GM19467 (cell line): ENCODE measurements at regions not wholly inside any gene's neighbourhood (a gene's known extent, or its start where the extent isn't known, plus 50 kb on each side); places are given as distances from the start of the nearest gene placed in this dataset.

Experiments
- ATAC-seq: cut with Tn5 transposase; IDR thresholded peaks from one replicate; pipeline ENCODE4 v1.9.1; 2021; ENCODE audit warnings: mild to moderate bottlenecking, moderate library complexity; ENCODE audit not compliant: unreplicated experiment

DNA sequence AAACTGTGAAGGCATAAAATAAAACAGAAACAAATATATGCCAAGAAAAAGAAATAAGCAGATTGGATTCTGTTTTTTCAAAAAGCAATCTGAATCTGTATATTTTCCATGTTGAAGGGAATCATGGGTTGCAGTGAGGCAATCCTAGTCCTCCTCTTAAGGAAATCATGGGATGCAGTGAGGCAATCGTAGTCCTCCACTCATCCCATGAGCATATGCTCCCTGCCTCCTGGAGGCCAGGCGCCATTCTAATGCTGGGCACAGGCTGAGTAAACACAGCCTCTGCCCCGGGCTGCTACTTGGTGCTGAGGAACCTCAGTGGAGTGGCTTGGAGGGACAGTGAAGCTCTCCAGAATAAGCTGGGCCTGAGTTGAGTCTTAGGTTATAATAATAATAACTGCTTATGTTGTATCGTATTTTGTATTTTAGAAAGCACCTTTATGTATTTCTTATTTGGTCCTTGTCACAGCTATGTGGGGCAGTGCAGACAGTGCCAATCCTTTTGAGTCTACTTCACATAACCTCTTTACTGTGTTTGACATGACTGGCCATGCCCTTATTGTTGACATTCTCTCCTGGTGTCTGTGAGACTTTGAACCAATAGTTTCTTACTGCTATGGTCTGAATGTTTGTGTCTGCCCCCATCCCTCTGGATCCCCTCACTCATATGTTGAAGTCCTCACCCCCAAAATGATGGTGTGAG, 56.6 kb upstream of the CITED2 start:
- no peak for ATAC-seq

DNA sequence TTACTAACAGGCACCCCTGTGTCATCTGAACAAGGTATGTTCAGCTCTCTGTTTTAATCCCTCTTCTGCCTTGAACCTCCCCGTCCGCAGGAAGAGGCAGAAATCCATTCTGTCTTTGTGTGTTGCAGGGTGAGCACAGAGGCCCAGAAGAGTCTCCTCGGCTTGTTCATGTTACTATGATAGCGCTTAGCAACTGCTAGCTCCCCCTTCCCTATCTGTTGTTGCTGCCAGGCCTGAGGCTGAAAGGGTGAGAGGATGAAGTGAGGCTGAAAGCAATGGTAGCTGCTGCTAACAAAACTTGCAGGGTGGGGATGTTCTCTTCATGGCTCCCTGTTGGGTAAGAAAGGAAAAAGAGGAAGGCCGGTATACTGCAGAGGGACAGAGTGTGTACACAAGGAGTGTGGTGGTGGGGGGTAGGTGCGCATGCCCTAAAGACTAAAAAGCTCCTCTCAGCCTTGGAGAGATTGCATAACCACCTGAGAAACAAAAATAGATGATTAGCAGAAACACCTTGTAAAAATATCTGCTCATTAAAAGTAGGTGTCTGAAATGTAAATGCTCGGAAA, 55.2 kb upstream of the CITED2 start:
- no peak for ATAC-seq

DNA sequence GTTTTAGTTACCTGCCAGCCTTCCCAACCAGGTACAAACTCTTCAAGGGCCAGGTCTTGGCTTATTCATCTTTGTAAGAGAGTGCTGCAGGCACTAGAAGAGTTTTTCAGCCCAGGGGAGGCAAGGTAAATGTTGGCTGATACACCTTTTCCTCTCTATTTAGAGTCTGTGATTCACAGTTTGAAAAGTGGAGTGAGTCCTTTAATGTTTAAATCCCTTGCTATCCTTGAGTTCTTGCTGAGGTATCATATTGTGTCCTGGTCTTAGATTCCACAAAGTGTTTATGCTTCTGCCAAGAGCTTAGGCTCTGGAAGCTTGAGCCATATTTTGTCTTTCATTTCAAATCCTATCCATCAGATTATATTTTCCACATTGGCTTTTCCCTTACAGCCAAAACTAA, 52.8 kb upstream of the CITED2 start:
- ATAC-seq = no peak

DNA sequence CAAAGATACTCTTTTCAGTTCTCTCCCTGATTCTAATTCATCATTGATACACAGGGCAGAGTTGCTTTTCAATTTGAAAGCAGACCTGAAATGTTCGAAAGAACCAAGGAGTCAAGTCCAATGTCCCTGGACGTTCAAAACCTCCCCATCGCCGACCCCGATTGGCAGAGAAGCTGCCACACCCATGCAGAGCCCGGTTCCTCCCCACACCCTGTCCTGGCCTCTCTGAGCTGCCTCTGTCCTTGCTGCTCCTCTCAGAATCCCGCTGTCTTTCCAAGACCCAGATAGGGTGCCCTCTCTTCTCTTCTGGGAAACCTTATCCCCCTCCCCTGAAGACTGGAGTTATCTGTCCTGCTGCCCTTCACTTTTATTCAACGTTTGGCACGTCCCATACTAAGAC, 52.3 kb upstream of the CITED2 start:
- no peak for ATAC-seq

DNA sequence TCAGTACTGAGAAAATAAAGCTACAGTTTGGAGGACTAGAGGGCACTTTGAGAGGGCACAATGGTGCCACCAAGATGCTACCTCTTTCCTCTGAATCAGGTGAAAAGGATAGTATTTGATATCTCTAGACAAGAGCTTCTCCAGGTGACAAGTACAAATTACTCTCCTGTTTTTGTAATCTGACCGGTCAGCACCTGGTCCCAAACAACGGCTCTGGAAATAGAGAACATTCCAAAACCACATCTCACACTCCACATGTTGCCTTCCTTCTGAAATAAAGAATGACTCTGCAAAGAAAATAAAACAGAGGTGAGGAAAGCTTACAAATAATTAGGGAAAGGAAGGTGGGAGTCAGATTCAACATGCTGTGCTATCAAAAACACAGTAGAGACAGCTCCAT, 51.3 kb upstream of the CITED2 start:
- ATAC-seq = no peak

DNA sequence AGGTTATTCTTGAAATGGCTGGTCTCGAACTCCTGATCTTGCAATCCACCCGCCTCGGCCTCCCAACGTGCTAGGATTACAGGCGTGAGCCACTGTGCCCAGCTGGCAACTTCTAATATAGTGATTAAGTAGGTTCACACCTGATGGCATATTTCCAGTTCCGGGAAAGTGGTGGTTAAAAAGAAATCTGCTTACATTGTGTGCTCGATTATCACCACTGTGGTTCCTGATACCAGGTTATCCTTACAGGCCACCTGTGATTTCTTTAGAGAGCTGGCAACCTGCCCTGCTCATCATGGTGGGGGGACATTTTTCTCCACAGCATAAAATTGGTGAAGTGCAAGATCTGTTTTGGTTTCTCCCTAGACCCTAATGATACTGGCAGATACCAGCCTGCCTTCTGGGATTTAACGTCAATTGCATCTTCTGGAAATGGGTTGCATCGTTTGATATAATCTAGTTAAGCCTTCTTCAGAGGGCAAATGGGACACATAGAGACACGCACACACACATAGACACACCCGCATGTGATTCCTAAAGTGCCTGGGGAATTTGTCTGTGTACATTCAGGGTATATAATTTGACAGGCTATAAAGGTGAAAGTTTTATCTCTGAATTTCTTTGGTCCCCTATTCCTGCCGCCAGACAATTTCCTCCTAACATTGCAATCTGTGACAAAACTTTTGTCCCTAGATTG, 49.7 kb upstream of the CITED2 start:
- no peak for ATAC-seq
